GM18867 (cell line): ENCODE measurements at regions not wholly inside any gene's neighbourhood (a gene's known extent, or its start where the extent isn't known, plus 50 kb on each side); places are given as distances from the start of the nearest gene placed in this dataset.

Experiments
- ATAC-seq: cut with Tn5 transposase; IDR thresholded peaks from one replicate; pipeline ENCODE4 v1.9.1; 2021; ENCODE audit warnings: mild to moderate bottlenecking, moderate library complexity; ENCODE audit not compliant: unreplicated experiment

DNA sequence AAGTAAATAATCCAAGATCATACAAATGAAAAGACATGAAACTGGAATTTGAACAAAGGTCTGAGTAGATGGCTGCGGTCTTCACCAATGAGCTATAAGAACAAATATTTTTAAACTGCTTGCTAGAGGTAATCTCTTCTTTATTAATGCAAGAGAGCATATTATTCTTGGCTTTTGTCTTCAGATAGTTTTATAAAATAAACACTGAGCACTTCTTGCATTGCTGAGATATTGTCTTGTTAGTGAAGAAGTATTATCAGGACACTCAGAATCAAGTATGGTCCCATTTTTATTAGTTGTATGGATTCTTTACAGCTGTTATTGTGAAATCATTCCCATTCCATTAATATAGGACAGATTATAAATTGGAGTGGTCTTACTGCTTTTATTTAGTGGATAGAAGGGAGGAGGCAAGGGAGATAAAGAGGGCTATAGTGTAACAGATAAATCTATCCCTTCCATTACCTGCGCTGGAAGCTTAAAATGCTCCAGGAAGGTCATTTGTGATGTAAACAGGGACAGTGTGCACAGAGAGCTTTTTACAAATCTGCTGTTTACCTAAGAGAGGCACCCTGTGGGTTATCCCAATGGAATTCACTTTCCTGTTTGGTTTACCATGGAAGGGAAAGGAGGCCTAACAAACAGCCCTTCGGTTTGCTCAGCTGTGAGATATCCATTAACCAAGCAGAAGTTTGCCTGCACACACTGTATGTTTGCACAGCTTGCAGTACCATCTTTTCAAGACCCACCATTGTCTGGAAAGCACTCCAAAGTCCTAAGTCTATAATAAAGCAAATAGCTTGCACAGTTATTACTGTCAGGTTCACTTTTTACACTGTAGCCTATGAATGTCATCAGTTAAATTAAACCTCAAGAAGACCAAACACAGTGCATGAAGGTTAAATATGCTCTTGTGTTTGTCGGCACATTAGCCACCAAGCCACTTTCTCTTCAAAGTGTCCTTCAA lies 347.7 kb upstream of the TGFBR2 start:
- ATAC-seq = no peak

DNA sequence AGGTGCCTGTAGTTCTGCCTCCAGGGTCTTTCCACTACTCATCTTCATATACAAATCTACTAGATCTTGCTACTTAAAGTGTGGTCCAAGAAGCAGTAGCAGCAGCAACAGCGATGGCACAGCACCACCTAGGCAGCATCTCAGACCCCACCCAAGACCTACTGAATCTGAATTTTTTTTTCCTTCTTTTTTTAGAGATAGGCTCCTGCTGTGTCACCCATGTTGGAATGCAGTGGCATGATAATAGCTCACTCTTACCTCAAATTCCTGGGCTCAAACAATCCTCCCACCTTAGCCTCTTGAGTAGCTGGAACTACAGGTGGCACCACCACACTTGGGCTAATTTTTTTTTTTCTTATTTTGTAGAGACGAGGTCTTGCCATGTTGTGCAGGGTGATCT lies 346.7 kb upstream of the TGFBR2 start:
- ATAC-seq = no peak

DNA sequence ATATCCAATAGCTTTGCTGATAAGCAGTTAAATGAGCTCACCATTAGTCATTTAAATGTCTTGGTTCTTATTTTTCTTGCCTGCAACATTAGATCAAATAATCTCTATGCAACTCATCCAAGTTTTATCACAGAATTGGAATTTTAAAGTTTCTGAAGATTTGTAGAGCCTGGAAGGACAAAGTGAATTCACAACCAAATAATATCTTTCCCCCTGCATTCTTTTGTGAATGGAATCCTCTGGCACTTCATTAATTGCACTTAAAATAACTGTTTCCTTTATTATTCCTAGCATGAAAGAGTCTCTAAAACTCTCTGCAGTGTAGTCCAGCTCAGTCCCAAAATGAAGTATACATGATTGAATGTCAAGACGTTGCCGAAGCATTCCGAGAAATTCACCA lies 345.6 kb upstream of the TGFBR2 start:
- no peak for ATAC-seq

DNA sequence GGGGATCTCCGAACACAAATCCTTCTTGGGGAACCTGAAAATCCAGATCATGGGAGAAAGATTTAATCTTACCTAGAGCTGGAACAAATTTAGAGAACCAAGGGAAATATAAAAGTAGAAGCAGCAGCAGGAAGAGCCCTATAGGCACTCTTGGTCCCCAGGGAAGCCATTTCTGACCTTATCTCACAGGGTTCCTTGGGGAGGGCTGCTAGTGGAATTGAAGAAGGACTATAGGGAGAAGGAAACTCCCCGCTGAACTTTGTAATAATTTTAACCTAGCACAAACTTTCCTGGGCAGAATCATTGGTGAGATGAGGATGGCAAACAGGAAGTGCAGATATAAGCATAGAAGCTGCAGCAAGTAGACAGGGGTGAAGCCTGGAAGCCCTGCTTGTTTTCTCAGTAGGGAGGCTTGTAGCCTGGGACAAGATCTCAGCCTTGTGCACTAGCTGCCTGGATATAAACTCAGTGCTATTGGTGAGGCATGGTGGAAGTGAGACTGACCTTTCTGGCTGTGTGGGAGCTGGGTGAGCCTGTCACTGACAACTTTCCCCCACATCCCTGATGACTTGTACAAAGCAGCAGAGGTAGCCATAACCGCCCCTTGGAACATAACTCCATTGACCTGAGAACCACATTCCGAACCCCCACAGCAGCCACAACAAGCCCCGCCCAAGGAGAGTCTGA lies 343.0 kb upstream of the TGFBR2 start:
- no peak for ATAC-seq

DNA sequence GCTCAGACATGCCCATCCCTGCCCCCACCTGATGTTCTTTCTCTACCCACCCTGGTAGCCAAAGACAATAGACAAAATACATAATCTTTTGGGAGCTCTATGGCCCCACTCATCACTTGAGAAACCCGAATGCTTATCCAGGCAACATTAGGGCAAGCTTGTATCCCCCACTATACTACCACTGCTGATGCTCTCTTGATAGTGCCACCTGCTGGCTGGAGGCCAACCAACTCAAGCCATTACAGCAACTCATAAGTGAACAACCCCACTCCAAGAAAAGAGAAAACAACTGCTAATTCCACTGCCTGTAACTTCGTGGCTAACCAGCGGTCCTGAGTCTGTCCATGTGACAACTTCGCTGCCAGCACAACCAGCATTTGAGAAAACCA lies 342.5 kb upstream of the TGFBR2 start:
- ATAC-seq = no peak

DNA sequence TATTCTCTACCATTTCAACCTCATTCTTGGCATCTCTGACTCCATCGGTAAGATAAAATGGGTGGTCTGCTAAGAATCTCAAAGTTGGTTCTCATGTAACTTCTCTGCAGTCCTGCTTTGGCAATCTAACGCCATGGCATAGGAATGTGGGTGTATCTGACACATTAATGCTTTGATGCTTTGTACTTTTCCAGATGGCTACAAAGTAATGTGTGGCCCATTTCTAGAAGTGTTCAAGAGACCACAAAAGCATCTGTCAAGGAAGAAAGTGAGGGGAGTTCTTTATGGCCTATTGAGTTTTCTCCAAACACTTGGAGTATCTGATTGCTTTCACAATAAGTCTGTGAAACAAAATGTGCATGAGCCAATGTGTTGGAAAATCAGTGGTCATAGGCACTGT lies 339.9 kb upstream of the TGFBR2 start:
- ATAC-seq = no peak

DNA sequence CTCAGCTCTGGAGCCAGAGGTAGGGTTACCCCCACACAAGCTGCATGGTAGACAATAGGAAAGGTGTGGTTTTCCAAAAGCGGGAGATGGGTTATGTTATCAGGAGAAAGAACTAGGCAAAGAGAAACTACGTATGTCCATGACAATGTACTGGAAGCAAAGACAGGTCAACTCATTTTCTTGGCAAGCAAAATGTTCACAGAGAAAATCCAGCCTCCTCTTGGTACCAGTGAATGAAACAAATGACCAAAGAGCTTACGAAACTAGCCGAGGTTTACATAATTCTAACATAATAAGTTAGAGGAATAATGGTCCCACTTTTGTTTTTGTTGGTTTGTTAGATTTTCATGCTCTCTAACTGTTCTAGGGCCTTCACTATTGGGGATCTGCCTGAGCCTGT lies 338.1 kb upstream of the TGFBR2 start:
- no peak for ATAC-seq

DNA sequence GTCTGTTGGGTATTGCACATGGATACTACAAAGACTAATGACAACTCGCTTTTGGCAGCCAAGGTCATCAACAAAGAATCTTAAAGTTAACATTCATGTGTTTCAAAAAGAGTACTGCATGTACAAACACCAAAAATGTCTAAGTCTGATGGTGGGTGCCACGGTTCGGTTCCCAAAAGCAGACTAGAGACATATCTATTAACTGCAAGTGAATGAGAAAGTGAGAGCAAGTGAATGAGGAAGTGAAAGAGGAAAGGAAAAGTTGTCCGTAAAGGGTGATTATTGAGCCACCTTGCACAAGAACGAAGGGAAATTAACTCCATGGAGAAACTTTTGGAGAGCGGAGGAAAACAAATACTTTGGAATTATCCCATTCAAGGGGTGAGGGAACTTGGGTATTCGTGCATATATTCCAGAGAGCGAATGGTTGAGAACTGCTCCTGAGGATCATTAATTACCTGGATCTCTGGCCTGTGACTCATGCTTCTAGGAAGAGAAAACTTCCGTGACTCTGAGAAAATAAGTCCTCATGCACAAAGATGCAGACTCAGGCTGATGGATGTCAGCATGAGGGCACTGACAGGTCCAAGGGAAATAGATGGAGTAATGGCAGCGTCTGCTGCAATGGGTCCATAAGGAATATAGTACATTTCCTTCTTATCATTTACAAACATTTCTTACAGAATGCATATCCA lies 336.5 kb upstream of the TGFBR2 start:
- ATAC-seq = peak; percentile 86

DNA sequence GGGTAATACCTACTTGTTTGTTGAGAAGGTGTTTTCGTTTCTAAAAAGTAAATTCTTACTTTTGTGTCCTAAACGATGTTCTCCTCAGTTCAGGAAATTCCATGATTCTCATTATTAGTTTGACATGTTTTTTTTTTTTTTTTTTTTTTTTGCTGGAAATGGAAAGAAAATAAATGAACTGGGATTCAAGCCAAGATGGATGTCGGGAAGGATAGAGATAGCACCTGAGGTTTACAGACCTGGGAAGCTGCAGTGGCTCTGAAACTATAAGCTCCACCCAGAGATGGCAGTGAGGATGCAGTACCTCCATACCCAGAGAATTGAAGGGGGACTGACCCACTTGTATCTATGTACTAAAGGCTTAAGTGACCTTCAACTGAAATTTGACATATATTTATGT lies 334.6 kb upstream of the TGFBR2 start:
- ATAC-seq = no peak

DNA sequence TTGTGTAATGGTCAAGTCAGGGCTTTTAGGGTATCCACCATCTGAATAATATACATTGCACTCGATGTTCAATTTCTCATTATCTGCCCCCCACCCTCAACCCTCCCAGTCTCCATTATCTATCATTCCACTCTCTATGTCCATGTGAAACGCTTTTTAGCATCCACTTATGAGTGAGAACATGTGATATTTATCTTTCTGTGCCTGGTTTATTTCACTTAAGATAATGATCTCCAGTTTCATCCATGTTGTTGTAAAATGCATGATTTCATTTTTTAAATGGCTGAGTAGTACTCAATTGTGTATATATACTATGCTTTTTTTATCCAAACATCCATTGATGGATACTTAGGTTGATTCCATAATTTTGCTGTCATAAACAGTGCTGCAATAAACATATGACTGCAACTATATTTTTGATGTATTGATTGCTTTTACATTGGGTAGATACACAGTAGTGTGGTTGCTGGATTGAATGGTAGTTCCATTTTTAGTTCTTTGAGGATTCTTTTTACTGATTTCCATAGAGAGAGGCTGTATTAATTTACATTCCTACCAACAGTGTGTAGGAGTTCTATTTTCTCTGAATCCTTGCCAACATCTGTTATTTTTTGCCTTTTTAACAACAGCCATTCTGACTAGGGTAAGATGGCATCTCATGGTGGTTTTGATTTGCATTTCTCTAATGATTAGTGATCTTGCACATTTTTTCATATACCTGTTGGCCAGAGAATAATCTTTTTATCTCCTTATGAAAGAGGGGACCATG lies 332.9 kb upstream of the TGFBR2 start:
- ATAC-seq = no peak

DNA sequence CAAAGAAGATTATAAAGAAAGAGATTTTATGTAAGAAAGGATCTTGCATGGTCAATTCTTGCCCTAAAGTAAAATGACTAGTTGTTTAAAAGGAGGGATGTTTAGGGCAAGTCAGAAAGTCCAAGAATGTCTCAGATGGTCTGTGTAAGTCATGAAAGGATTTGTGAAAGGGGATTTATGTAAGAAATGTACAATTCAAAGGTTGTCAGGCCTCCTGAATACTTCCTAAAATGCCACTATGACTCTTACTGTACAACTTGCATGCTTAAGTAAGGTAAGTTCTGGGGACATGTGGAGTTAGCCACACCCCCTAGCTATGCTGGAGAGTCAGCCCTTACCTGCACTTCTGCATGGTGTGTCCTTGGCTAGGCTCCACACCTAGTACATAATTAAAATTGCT lies 328.9 kb upstream of the TGFBR2 start:
- no peak for ATAC-seq

DNA sequence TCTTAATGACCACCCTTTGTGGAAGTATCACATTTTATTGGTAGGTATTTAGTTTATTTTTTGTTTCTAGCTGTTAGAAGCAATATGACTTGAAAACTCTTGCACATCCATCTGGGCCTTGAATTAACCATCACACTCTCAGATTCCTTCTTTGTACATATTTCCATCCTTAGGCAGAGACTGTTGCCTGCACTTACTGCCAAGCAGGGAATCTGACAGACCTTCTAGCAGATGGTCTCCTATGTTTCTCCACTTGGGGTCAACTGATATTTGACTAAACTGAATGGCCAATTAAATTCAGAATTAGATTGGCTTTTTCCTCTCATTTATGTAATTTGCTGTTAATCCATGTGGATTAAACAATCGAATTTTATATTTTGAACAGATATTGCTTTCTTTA lies 324.9 kb upstream of the TGFBR2 start:
- no peak for ATAC-seq

DNA sequence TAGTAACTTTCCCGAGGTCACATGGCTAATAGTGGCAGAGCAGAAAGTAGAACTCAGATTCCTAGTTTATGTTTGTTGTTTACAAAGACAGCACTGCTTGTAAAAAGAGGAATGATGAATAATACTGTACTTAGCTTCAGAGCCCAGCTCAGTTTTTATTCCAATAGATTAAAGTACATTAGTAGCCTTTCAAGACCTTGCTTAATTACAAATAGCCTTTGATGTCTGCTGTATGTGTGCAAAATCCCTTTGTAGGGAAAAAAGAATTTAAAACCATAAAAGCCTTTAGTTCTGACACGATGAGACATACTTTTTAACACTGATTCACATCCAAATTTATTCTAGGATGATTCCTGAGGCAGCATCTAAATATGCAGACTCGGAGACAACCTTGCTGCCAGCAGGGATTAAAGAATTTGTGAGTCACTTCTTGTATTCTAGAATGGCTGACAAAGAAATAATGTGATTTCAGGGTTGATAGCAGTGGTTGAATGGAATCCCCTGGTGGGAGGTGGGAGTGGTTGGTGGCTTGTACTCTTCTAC lies 324.2 kb upstream of the TGFBR2 start:
- no peak for ATAC-seq

DNA sequence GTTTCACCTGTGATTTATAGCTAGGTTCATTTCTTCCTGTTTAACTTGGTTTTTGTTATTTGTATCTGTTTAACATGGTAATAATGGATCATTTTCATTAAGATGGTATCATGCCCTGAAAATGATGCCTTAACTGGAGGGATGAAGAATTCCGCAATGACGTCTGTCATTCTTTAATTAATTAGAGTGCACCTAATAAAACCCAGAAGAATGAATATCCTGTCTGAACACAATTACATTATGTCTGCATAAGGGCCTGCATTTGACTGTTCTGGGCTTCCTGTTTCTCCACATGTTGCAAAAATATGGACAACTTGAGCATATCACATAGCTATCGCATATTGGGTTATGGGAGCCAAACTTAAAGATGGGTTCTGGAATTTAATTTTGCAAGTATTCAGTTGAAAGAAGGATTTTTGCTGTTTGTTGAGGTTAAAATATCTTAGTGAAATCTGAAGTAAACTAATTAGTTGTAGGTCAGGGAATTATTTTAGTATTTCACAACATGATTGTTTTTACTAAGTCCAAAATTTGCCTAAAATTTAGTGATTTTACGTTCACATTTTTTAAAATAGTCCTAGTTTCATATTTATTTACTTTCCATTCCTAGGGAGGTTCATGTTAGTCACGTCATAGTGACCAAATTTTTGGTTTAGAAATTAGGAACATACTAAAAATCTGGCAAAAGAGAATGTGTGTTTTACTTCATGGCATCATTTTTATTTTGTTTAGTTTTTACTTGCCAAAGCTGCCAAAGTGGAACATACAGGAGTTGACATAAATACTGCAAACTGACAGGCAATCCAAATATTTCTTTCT lies 321.0 kb upstream of the TGFBR2 start:
- ATAC-seq = no peak

DNA sequence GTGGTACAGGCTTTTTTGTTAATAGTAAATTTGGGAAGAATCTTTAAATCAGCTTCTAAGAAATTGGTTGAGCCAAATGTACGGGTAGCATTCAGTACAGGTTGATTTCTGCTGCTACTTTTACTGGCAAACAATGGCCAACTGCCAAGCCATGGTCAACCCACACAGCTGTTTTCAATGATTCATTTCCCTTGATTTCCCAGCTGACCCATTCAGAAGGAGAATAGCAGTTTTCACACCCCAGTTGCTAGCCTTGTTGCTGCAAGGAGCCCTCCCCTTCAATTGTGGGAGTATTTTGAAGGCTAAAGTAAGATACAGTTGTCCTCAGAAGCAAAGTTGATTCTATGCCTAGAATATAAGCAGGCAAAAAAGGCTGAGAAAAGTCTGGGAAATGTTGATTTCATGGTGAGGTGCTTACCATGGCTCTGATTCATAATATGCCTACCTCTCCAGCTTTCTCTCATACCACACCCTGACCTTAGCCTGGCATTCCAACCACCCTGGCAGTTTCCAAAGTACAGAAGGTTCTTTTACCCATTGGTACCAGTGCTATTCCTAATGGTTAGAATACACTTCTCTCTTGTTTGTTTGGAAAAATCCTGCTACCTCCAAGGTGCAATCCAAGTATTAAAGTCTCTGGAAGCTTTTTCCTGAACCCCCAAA lies 320.3 kb upstream of the TGFBR2 start:
- ATAC-seq = no peak

DNA sequence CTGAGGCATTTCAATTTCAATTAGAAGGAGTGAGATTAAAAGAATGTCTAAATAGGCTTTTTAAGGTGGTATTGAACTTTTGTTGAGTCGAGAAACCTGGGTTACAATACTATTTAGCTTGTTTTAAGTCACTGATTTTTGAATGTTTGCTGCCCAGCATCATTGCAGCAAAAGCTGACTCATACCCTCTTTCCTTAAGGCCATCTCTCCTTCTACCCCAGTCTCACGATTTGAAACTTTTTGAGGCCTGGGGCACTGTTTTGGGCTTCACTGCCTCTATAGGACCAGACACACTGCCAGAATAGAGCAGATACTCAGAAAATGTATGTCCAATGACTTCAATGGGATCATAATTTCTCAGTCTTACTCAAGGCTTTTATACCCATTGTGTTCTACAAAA lies 319.6 kb upstream of the TGFBR2 start:
- no peak for ATAC-seq

DNA sequence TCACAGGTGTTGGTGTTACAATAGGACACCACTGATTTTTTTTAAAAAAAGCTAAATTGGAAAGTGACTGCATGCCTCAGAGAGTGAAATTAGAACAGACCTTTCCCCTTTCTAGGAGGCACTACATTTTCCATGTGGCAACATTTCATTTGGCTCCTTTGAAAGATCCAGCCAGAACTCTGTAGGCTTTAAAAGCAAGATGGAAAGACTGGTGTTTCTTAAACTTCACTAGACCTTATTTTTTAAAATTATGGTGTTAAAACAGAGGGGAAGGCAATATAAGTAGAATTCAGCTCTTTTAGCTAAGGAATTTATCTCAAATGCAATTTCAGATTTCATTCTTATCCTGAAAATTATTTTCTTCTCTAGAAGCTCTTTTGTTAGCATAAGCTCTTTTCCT lies 317.6 kb upstream of the TGFBR2 start:
- no peak for ATAC-seq

DNA sequence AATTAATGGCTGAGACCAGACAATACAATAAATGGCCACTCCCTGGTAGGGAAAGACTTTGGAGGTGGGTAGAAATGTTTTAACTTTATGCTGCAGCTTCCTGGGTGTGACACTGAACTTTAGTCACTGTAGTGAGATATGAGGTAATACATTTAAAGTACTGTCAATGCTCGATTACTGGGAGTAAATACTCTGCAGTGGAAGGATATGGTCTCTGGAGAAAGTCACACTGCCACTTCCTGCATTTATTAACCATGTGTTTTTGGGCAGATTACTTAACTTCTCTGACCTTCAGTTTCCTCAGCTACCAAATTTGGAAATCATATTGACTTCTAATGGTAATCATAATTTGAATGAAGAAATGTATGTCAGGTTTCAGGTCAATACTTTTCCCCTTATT lies 317.1 kb upstream of the TGFBR2 start:
- ATAC-seq = no peak

DNA sequence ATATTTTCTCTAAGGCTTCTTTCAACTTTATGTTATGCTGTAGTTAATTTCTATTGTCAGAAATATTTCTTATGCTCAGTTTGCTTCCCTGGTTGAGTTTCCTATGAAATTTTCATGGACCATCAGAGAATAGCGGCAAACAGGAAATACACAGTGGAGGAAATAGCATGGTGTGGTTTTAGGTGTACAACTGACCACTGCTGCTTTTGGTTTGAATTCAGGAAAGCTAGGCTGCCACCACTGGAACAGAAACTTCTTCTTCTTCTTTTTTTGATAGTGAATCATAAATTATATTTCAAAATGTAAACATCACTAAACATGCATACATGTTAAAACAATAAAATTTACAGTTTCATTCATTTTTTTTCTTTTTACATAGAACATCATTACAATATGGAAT lies 316.6 kb upstream of the TGFBR2 start:
- ATAC-seq = no peak
